Middle frontal gyrus (tissue), 1 donor: ENCODE measurements at regions not wholly inside any gene's neighbourhood (a gene's known extent, or its start where the extent isn't known, plus 50 kb on each side); places are given as distances from the start of the nearest gene placed in this dataset.

Source experiments
- DNase-seq: peaks from one replicate; pipeline ENCODE4 v3.0.0-alpha.2; 2015; ENCODE audit warnings: low spot score; ENCODE audit errors: extremely low spot score

DNA sequence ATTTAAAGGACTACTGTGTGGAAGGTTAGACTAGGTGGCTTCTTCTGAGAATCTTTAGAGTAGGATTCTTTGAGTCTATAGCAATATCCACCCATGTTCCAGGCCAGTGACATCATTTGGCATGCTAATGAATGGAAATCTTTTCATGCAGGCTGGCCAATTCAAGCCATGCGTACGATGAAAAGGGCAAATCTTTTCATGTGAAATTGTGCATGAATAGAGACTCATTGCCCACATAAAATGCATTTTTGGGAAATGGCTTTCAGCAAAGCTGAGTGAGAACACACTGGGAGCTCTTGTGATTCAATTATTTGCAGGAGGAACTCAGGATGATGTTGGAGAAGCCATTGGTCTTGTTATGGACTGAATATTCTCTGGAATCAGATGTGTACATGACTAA lies 324.9 kb upstream of the DAB1 start:
- DNase-seq, result no peak

GRCh38 chr1:57747818-57748217 lies 324.0 kb upstream of the DAB1 start:
- DNase-seq, result no peak

GRCh38 chr1:57741521-57741920 lies 317.7 kb upstream of the DAB1 start:
- DNase-seq, result no peak

DNA sequence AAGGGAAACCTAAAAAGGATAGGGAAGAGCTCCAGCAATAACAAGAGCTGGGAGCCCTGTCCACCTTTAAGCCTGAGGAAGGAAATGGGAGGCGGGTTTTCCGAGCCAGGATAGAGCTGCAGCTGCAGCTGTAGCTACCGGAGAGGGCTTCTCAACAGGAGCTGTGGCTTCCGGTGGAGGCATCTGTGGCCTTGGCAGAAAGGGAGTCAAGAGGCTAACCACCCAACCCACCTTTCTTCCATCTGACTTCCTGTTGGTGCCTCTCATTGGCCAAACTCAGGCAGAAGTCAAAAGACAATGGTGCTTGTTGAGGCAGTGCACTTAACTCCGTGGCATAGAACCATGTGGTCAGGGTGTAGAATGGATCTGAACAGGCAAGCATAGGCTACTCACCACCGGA lies 313.1 kb upstream of the DAB1 start:
- DNase-seq, result no peak

DNA sequence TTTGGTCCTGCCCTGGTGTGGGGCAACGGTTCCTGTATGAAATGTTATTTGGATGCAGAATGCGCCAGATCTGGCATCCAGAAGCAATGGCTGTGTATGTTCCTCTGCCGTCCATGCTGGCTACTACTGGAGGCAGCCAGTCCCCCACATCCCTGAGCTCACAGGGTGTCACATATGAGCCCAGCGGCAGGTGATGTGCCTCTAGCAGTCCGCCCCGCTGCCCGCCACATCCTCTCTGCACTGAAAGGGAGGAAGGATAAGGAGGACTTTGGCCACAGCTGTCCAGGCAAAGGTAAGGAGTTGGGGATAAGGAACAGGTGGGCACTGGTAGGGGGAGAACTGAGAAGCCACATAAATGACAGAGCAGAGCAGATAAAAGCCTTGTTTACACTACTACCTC lies 305.3 kb upstream of the DAB1 start:
- DNase-seq, result no peak

DNA sequence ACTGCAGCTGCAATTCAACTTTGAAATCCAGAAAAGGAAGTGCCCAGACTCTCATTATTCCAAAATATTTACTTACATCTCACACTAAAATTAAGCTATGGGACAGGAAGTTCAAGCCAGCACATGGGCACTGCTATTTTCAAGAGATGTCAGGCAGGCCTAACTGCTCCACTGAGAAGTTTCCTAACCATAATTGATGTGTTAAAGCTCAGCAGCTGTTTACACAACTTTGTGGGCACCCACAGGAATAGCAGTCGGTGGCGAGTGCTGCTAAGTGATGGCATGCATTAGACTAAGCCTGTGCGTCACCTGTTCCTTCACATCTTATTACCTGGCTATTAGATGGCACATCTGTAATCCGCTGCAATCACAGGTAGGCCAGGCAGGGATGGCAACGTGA lies 303.3 kb upstream of the DAB1 start:
- DNase-seq, result no peak

GRCh38 chr1:57725318-57725717 lies 301.5 kb upstream of the DAB1 start:
- DNase-seq, result no peak

DNA sequence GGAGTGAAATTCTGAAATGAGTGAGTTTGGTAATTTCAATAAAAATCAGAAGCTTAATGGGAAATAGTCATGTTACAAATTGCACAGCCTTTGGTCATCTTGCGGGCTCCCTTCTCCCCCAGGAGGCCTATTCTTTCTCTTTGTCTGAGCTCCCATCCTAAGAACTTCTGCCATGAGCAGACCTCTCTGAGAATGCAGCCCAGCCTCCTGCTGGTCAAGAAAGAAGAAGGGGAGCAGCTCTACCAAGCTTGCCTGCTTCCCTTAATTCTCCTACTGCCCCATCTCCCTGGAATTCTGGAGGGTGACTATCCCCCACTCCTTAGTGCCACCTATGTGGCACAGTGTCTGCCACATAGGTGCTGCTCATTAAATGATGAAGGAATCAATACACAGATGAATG lies 300.7 kb upstream of the DAB1 start:
- no peak for DNase-seq

- DNase-seq, result no peak
These were observed 298.6 kb upstream of the DAB1 start for GRCh38 chr1:57722285-57722978.

- no peak for DNase-seq
These were observed 297.1 kb upstream of the DAB1 start for GRCh38 chr1:57721001-57721400.

DNA sequence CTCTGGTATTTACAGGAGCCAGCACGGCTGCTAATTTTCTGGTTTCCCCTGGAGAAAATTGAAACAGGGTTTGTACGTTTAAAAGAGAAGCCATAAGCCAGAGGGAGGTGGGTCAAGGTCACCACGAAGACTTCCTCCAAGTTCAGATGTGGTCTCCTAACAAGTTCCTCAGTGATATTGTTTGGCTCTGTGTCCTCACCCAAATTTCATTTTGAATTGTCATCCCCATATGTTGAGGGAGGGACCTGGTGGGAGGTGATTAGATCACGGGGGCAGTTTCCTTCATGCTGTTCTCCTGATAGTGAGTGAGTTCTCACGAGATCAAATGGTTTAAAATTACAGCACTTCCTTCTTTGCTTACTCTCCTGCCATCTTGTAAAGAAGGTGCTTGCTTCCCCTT lies 295.4 kb upstream of the DAB1 start:
- no peak for DNase-seq

- no peak for DNase-seq
These were observed 289.6 kb upstream of the DAB1 start for GRCh38 chr1:57713501-57713900.

GRCh38 chr1:57712846-57713245 lies 289.0 kb upstream of the DAB1 start:
- DNase-seq, result no peak

DNA sequence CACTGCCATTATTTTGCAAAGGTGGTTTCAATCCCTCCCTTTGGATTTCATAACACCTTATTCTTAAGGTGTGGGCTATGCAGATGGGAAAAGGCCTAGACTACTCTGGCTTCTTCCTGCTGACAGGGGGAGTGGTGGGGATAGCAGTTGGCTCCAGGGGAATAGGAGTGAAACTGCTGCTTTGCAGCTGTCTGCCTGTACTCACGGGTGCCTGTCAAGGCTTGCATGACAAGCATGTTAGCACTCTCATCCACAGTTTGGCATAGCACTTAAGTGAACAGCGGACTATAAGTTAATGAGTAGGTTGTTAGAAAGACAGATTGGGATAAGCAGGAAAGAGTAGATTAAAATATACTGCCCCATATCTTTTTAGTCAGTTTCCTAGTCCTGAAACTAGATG lies 287.5 kb upstream of the DAB1 start:
- no peak for DNase-seq

DNA sequence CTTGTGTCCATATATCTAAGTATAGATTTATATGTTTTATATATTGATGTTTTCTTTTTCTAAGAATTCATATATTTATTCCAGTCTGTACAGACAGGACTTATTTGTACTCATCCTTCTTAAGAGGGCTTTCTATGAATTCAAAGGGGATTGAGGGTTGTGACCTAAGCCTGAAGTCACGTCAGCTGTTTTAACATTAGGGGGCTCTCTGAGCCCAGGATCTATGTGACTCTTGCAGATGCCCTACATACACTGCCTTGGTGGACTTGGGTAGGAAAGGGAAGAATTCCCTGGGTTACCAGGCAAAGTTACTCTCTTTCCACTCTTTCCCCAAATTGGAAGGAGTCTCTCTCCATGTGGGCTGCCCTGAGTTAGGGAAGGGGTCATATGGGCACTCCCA lies 283.8 kb upstream of the DAB1 start:
- DNase-seq, result no peak

- no peak for DNase-seq
These were observed 281.0 kb upstream of the DAB1 start for GRCh38 chr1:57704811-57705210.

GRCh38 chr1:57704231-57704630 lies 280.4 kb upstream of the DAB1 start:
- no peak for DNase-seq

DNA sequence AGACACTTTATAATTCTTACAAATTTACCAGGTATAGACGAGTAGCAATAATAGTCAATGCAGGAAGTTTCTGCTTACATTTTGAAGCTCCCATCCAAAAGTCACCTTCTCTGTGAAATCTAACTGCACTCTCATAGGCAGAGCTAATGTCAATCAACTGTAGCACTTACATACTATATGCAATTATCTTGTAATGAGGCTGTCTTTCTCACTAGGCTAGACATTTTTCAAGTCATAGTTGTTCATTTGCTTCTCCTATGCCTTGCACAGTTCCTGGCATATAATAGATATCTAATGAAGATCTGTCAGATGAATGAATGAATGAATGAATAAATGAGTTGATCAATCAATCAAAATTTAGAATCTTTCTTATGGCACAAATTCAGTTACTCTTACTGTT lies 273.0 kb upstream of the DAB1 start:
- no peak for DNase-seq

GRCh38 chr1:57696043-57696442 lies 272.2 kb upstream of the DAB1 start:
- DNase-seq, result no peak

- no peak for DNase-seq
These were observed 262.4 kb upstream of the DAB1 start for GRCh38 chr1:57686306-57686705.

- no peak for DNase-seq
These were observed 259.4 kb upstream of the DAB1 start for GRCh38 chr1:57683037-57683942.

GRCh38 chr1:57678138-57678537 lies 254.3 kb upstream of the DAB1 start:
- no peak for DNase-seq

GRCh38 chr1:57675776-57676175 lies 251.9 kb upstream of the DAB1 start:
- DNase-seq, result no peak
